ENCODE measurements at regions not wholly inside any gene's neighbourhood (a gene's known extent, or its start where the extent isn't known, plus 50 kb on each side); places are given as distances from the start of the nearest gene placed in this dataset.

DNA sequence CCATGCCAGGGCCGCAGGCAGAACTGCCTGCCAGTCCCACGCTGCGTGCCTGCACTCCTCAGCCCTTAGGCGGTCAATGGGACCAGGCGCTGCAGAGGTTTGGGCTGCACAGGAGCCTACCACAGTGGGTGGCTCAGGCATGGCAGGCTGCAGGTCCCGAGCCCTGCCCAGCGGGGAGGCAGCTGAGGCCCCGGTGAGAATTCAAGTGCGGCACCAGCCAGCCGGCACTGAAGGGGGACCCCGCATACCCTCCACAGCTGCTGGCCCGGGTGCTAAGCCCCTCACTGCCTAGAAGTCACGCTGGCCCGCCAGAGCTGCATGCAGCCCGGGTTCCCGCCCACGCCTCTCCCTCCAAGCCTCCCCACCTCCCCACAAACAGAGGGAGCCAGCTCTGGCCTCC, 302.5 kb upstream of the UGT8 start:
- 100% methylated on average over 1 of the region's 17 CpGs; no CpG with 5 or more reads in 1 of the 2 donors for WGBS, 2 donors
- Histone ChIP-seq H3K4me3 (no peak overlapping the region), H3K4me1 (no peaks in the 10 kb centered on the region), H3K27me3 (no peaks in the 10 kb centered on the region), H3K9me3 (no peaks in the 10 kb centered on the region), H3K27ac (no peak overlapping the region), H3K36me3 (no peaks in the 10 kb centered on the region)
- intact Hi-C loops (cut with DNase I): no loop called here
- DNase-seq: no peak
- TF ChIP-seq, protein P1, sequence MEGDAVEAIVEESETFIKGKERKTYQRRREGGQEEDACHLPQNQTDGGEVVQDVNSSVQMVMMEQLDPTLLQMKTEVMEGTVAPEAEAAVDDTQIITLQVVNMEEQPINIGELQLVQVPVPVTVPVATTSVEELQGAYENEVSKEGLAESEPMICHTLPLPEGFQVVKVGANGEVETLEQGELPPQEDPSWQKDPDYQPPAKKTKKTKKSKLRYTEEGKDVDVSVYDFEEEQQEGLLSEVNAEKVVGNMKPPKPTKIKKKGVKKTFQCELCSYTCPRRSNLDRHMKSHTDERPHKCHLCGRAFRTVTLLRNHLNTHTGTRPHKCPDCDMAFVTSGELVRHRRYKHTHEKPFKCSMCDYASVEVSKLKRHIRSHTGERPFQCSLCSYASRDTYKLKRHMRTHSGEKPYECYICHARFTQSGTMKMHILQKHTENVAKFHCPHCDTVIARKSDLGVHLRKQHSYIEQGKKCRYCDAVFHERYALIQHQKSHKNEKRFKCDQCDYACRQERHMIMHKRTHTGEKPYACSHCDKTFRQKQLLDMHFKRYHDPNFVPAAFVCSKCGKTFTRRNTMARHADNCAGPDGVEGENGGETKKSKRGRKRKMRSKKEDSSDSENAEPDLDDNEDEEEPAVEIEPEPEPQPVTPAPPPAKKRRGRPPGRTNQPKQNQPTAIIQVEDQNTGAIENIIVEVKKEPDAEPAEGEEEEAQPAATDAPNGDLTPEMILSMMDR (IDR thresholded peaks at IDR 0.05): no peak
- no peak for TF ChIP-seq POLR2A (IDR thresholded peaks at IDR 0.05)

DNA sequence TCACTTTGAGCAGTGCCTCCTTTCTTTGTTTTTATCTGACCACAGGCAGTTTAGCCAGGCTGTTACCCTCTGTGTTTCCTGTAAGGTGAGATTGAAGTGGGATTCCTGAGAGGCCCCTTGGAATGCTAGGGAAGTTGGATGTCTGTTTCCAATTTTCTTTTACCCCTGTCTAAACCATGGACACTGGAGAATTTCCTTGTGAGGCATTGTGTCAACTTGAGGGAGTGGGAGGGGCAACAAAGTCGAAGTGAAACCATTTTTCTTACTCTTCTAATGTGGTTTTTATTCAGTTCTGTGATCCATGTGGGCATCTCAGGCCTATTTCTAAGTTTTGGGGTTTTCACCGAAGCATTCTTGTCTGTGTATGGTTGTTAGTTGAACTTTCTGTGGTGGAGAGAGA, 296.1 kb upstream of the UGT8 start:
- Histone ChIP-seq H3K27me3 (no peaks in the 10 kb centered on the region), H3K36me3 (no peaks in the 10 kb centered on the region), H3K27ac (no peak overlapping the region), H3K9me3 (no peaks in the 10 kb centered on the region), H3K4me3 (no peak overlapping the region), H3K4me1 (peaks cover 0 to 5% (median 0%) of the 10 kb centered on the region in 3 donors)
- 56 to 59% methylated on average over 2 of the region's 2 CpGs for WGBS, 2 donors
- intact Hi-C loops (cut with DNase I): no loop called here
- no peak for DNase-seq
- TF ChIP-seq, protein P1 (IDR thresholded peaks at IDR 0.05): no peak
- TF ChIP-seq POLR2A (IDR thresholded peaks at IDR 0.05): no peak

DNA sequence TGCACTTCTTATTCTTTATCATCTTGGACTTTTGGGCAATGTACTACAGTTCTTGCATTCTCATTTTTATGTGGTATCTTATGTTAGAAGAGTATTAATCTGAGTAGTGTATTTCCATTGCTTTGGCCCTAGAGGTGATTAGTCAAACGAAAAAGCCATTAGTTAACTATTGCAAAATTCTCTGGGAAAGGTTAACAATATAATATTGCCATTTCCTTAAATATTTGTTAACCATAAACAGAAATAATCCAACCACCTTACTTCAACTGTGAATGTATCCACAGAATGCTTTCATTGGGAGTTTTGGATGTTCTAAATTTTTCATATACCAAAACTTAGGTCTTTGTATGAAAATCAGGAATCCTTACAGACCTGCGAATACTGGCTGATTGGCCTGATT, 294.6 kb upstream of the UGT8 start:
- Histone ChIP-seq H3K4me3 (no peak overlapping the region), H3K4me1 (peaks cover 0 to 5% (median 0%) of the 10 kb centered on the region in 3 donors), H3K9me3 (no peaks in the 10 kb centered on the region), H3K27ac (no peak overlapping the region), H3K27me3 (no peaks in the 10 kb centered on the region), H3K36me3 (no peaks in the 10 kb centered on the region)
- DNase-seq: no peak
- TF ChIP-seq, protein P1 (IDR thresholded peaks at IDR 0.05): no peak
- TF ChIP-seq POLR2A (IDR thresholded peaks at IDR 0.05): no peak
- WGBS, 2 donors: 58 to 62% methylated on average over 2 of the region's 2 CpGs
- intact Hi-C loops (cut with DNase I): no loop called here

DNA sequence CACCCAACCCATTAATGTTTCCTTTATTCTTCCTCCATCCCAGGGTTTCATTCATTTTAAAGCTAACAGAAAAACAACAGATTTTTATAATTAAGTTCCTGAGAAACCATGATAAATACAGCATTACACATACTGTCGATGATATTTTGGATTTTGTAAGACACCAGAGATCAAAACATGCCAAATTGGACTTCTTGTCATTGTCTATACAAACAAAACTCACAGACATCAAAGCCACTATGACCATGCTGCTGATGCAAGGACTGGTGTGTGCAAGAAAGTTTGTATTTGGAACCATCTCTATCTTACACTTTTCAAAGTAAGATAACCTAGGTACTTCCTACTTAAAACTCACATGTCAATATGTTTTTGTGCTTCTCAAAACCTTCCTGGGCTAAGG, 294.0 kb upstream of the UGT8 start:
- TF ChIP-seq POLR2A (IDR thresholded peaks at IDR 0.05): no peak
- intact Hi-C loops (cut with DNase I): no loop called here
- no peak overlapping the region for H3K27ac ChIP-seq
- no peaks in the 10 kb centered on the region for H3K9me3 ChIP-seq
- WGBS, 2 donors: 33 to 47% methylated on average over 1 of the region's 1 CpG
- no peaks in the 10 kb centered on the region for H3K36me3 ChIP-seq
- peaks cover 0 to 5% (median 0%) of the 10 kb centered on the region in 3 donors for H3K4me1 ChIP-seq
- no peaks in the 10 kb centered on the region for H3K27me3 ChIP-seq
- no peak for DNase-seq
- H3K4me3 ChIP-seq: no peak overlapping the region

DNA sequence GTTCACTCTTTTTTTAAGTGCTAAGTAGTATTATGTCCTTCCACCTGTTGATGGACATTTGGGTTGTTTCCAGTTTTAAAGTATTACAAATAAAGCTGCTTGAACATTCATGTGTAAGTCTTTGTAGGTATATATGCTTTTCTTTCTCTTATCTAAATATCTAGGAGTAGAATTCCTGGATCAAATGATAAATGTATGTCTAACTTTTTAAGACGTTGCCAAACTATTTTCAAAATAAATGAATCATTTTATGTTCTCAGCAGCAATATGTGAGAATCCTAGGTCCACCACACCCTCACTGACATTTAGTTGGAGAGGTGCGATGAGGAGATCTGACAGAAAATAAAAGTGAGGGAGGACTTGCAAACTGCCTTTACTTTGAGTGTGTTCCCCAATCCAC, 291.7 kb upstream of the UGT8 start:
- H3K27ac ChIP-seq: no peak overlapping the region
- no peaks in the 10 kb centered on the region for H3K27me3 ChIP-seq
- H3K9me3 ChIP-seq: no peaks in the 10 kb centered on the region
- DNase-seq: no peak
- H3K4me1 ChIP-seq: peaks cover 0 to 5% (median 0%) of the 10 kb centered on the region in 3 donors
- no peaks in the 10 kb centered on the region for H3K36me3 ChIP-seq
- no peak overlapping the region for H3K4me3 ChIP-seq
- WGBS, 2 donors: 33 to 47% methylated on average over 2 of the region's 2 CpGs
- TF ChIP-seq POLR2A (IDR thresholded peaks at IDR 0.05): no peak
- TF ChIP-seq, protein P1 (IDR thresholded peaks at IDR 0.05): no peak
- intact Hi-C loops (cut with DNase I): no loop called here

DNA sequence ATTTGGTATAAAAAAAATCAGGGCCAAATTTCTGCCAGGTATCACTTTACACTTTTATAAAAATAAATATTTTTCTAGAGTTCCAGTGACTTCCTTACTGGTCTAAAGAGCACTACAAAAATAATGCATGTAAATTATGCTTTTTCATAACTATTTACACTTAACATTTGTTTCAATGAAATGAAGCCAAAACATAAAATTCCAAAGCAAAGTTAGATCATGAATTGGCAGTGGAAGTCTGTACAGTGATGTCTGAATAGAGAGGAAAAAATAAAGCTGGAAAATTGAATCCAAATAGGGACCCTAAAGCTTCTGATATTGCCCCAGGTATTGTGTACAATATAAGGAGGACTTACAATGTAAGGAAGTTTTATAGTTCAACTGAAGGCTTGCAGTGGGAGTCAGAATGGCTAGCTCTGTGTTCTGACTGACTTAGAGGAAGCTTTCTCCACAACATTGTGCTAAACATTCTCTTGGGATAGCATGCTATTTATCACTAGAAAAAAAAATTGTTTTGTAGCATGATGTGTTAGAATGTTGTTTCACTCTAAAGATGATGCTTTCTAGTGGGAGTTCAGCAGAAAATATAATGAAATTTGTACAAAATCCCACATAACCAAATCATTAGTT, 288.2 kb upstream of the UGT8 start:
- DNase-seq: no peak
- H3K9me3 ChIP-seq: no peaks in the 10 kb centered on the region
- no peak overlapping the region for H3K4me3 ChIP-seq
- no peaks in the 10 kb centered on the region for H3K27me3 ChIP-seq
- TF ChIP-seq POLR2A (IDR thresholded peaks at IDR 0.05): no peak
- TF ChIP-seq, protein P1 (IDR thresholded peaks at IDR 0.05): no peak
- peaks cover 0 to 5% (median 0%) of the 10 kb centered on the region in 3 donors for H3K4me1 ChIP-seq
- no peaks in the 10 kb centered on the region for H3K36me3 ChIP-seq
- no peak overlapping the region for H3K27ac ChIP-seq
- intact Hi-C loops (cut with DNase I): no loop called here

Data from esophagus squamous epithelium (tissue), 5 donors.